GM18519 (cell line): ENCODE measurements at regions not wholly inside any gene's neighbourhood (a gene's known extent, or its start where the extent isn't known, plus 50 kb on each side); places are given as distances from the start of the nearest gene placed in this dataset.
"Not testable (repeated sequence)": the region's sequence is repeated elsewhere in the genome, so short reads cannot be mapped to it uniquely, and the experiment has no call there.

Experiments
- ATAC-seq: cut with Tn5 transposase; IDR thresholded peaks from one replicate; pipeline ENCODE4 v1.9.1; 2021; ENCODE audit warnings: mild to moderate bottlenecking, moderate library complexity; ENCODE audit not compliant: unreplicated experiment, low FRiP score

DNA sequence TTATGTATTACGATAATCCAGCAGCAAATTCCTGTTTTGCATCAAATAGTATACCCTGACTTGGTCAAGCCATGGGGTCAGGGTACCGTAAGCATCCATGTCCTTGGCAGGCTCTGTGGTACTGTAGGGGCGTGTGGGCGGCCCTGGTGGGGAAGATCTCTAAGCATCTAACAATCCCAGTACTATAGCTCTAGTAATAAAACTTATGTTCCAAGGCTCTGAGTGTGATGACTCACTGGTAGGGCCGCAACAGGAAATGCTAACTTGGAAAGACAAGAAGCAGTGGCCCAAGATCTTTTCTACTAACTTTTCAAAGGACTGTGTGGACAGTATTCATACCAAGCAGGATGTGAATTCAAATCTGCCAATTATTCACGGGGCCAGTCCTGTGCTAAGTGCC is 63.8 kb downstream of the CLEC18A start:
- not testable (repeated sequence) for ATAC-seq

- ATAC-seq, result not testable (repeated sequence)
These were observed 65.6 kb downstream of the CLEC18A start for GRCh38 chr16:70016751-70017150.

DNA sequence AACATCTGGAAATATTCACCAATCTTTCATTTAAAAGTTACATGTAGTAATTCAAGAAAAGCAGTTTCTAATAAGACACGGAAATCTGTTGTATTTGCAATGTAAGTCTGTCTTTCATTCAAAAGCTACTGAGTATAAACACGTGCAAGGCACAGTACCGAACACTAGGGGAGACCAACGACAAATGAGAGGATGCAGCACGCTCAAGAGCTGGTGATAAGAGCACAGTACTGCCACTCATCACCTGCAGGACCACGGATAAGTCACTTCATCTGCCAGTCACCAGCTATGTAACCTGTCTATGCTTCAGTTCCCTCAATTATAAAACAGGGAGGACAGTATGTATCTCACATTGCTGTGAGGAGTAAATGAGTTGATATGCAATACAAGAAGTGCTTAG is 67.1 kb downstream of the CLEC18A start:
- peak; percentile 61 for ATAC-seq

GRCh38 chr16:70023207-70023606 is 72.1 kb downstream of the CLEC18A start:
- ATAC-seq, result not testable (repeated sequence)

GRCh38 chr16:70023956-70024355 is 72.8 kb downstream of the CLEC18A start:
- not testable (repeated sequence) for ATAC-seq

GRCh38 chr16:70026165-70026854 is 75.2 kb downstream of the CLEC18A start:
- ATAC-seq, result not testable (repeated sequence)

GRCh38 chr16:70032906-70033305 is 81.2 kb upstream of the PDPR start:
- ATAC-seq, result not testable (repeated sequence)

DNA sequence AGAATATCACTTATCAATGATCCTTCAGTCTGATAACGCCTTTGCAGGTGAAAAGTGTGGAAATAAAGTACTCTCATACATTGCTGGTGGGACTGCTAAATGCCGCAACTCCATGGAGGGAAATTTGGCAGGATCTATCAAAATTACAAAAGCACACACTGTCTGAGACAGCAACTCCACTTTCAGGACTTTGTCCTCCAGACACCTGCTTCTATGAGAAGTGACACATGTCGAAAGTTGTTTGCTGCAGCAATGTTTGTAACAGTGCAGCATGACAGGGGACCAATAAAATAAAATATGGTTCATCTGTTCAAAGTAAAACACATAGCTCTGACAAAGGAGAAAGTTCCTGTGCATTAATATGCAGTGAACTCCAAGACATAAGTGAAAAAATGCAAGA is 76.2 kb upstream of the PDPR start:
- ATAC-seq, result not testable (repeated sequence)

DNA sequence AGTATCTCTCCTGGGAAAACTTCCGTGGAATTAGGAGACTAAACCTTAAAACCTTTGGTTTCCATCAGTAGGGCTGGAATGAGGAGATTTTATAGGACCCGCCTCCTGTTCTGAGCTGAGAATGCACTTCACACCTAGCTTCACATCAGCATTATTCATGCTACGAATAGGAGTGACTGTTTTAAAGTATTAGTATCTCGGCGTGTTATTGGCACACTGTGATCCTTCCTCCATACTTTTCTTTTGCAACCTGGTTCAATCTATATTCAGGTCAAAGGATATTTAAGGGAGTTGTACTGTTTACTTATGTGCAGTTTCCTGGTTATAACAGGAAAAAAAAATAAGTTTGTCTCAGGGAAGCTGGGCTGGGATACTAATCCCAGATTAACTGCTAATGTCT is 73.6 kb upstream of the PDPR start:
- not testable (repeated sequence) for ATAC-seq

- ATAC-seq, result not testable (repeated sequence)
These were observed 70.5 kb upstream of the PDPR start for GRCh38 chr16:70043538-70044067.

DNA sequence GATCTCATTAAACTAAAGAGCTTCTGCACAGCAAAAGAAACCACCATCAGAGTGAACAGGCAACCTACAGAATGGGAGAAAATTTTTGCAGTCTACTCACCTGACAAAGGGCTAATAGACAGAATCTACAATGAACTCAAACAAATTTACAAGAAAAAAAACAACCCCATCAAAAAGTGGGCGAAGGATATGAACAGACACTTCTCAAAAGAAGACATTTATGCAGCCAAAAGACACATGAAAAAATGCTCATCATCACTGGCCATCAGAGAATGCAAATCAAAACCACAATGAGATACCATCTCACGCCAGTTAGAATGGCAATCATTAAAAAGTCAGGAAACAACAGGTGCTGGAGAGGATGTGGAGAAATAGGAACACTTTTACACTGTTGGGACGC is 67.6 kb upstream of the PDPR start:
- not testable (repeated sequence) for ATAC-seq

GRCh38 chr16:70048083-70048482 is 66.0 kb upstream of the PDPR start:
- not testable (repeated sequence) for ATAC-seq

DNA sequence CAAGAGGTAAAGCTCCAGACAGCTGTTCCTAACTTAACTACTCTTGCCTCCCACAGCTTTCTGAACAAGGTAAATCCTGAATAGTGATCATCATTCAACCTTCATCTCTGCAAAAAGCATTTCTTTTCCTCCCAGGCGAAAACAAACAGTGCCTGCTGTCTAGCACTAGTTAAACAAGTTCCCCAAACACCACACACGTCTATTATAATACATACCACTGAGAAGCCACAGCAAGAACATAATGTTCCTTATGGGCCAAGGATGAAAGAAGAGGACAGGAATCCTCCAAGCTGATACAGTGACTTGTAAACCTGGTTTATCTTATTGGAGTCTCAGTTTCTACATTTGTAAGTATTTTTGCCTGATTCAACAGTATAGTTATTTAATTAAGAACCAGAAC is 56.1 kb upstream of the PDPR start:
- ATAC-seq, result not testable (repeated sequence)

- not testable (repeated sequence) for ATAC-seq
These were observed 54.7 kb upstream of the PDPR start for GRCh38 chr16:70059429-70059828.

DNA sequence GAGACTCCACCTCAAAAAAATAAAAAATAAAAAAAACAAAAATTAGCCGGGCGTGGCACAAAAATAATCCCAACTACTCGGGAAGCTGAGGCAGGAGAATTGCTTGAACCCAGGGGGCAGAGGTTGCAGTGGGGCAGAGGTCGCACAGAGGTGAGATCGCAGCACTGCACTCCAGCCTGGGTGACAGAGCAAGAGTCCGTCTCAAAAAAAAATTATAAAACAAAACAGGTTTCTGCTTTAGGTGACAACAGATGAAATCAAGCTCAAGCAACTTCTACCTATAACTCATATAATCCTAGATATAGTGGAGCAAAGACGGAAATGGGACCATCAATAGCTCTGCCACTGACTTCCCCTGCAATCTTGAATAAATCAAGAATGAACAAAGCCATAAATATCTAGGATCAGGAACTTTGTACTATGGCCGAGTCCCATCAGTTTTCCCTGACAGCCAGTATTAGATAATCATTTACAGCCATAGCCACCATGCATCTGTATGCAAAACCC is 53.6 kb upstream of the PDPR start:
- ATAC-seq, result not testable (repeated sequence)

GRCh38 chr16:70061671-70062218 is 52.4 kb upstream of the PDPR start:
- ATAC-seq, result not testable (repeated sequence)

DNA sequence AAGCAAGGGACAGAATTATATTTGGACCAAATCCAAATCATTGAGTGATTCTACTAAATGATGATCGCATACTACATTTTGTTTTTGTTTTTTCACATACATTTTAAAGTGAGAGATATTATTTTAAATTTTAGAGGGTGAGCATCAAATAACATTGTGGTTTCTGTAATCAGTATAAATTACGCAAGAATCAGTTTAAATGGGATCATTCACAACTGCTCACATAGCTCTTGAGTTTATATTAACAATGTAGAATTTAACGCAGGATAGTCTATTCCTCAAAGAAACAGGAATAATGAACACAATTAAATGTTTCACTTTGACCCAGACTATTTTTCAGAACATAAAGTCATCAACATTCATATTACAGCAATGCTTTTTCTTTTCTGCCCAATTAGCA is 51.2 kb upstream of the PDPR start:
- ATAC-seq, result not testable (repeated sequence)
